SK-N-SH (cell line): ENCODE measurements at regions not wholly inside any gene's neighbourhood (a gene's known extent, or its start where the extent isn't known, plus 50 kb on each side); places are given as distances from the start of the nearest gene placed in this dataset.

Experiments
- CTCF ChIA-PET: fragments of 300-600, 350-600 bp; formaldehyde crosslinking; extraction: SDS; loops from one replicate; lab custom pipeline; 2021; lab: Yijun Ruan, JAX
- POLR2A ChIA-PET: fragments of 350-600 bp; sonication (Branson Sonifier 250); formaldehyde crosslinking; extraction: SDS; loops from one replicate; lab custom pipeline; 2020; ENCODE audit warnings: antibody characterized with exemption, inconsistent platforms; lab: Yijun Ruan, JAX
- DNase-seq: peaks from one replicate; pipeline ENCODE4 v3.0.0; 2012
- H2AFZ ChIP-seq: fragments of 200-600 bp; sonication (generic); 2 replicates; pipeline ENCODE4 v1.8.1; 2016; ENCODE audit warnings: antibody characterized with exemption, mild to moderate bottlenecking, low read depth
- H3F3A ChIP-seq: fragments of 200-600 bp; sonication (generic); replicated peaks from 2 replicates; pipeline ENCODE3; 2016; ENCODE audit warnings: antibody characterized with exemption, mild to moderate bottlenecking; ENCODE audit not compliant: insufficient read depth
- H3K27ac ChIP-seq, 2 experiments: fragments of 200-500 bp in 1 of 2; fragments of 200-600 bp in 1 of 2; sonication (Bioruptor generic) in 1 of 2; sonication (generic), shearing (Covaris generic) in 1 of 2; 2 replicates each; pipeline versions ENCODE4 v1.5.1 to v1.6.1; 2014 to 2016; ENCODE audit warnings: low read depth in 2 of 2, inconsistent platforms in 1 of 2, low read length in 1 of 2, mild to moderate bottlenecking in 1 of 2, mixed read lengths in 1 of 2
- H3K27me3 ChIP-seq: fragments of 200-600 bp; sonication (generic), shearing (Covaris generic); 2 replicates; pipeline ENCODE4 v1.6.1; 2016; ENCODE audit warnings: mixed run types; ENCODE audit not compliant: insufficient read depth
- H3K36me3 ChIP-seq, 2 experiments: fragments of 200-500 bp in 1 of 2; fragments of 200-600 bp in 1 of 2; sonication (Bioruptor generic) in 1 of 2; sonication (generic) in 1 of 2; replicated peaks in 1 of 2; 2 replicates each; pipeline versions ENCODE3 to v1.5.1; 2014 to 2016; ENCODE audit warnings: low read length in 1 of 2, mild to moderate bottlenecking in 1 of 2; ENCODE audit not compliant: insufficient read depth in 2 of 2, control insufficient read depth in 1 of 2
- H3K4me1 ChIP-seq, 2 experiments: fragments of 200-500 bp in 1 of 2; fragments of 200-600 bp in 1 of 2; sonication (Bioruptor generic) in 1 of 2; sonication (generic), shearing (Covaris generic) in 1 of 2; 2 replicates each; pipeline versions ENCODE4 v1.5.1 to v1.6.1; 2014 to 2016; ENCODE audit warnings: low read depth in 1 of 2, low read length in 1 of 2, mixed run types in 1 of 2; ENCODE audit not compliant: insufficient read depth in 2 of 2, control insufficient read depth in 1 of 2
- H3K4me2 ChIP-seq: fragments of 200-600 bp; sonication (generic), shearing (Covaris generic); 2 replicates; pipeline ENCODE4 v1.6.1; 2017; ENCODE audit warnings: mixed run types
- H3K4me3 ChIP-seq, 2 experiments: fragments of 200-500 bp in 1 of 2; fragments of 200-600 bp in 1 of 2; sonication (Bioruptor generic) in 1 of 2; sonication (generic), shearing (Covaris generic) in 1 of 2; 2 replicates each; pipeline versions ENCODE4 v1.5.1 to v1.8.1; 2014 to 2016; ENCODE audit warnings: low read depth in 2 of 2, inconsistent platforms in 1 of 2, low read length in 1 of 2, mild to moderate bottlenecking in 1 of 2, mixed read lengths in 1 of 2, moderate library complexity in 1 of 2
- H3K79me2 ChIP-seq: fragments of 200-600 bp; sonication (generic); 2 replicates; pipeline ENCODE4 v1.8.1; 2017; ENCODE audit warnings: mild to moderate bottlenecking; ENCODE audit not compliant: insufficient read depth
- H3K9ac ChIP-seq: fragments of 200-600 bp; sonication (generic); 2 replicates; pipeline ENCODE4 v1.6.1; 2017; ENCODE audit warnings: mixed run types
- H3K9me2 ChIP-seq: fragments of 200-600 bp; sonication (generic); 2 replicates; pipeline ENCODE4 v1.6.1; 2017; ENCODE audit warnings: mixed run types
- H3K9me3 ChIP-seq: fragments of 200-600 bp; sonication (generic); 2 replicates; pipeline ENCODE4 v1.6.1; 2017; ENCODE audit warnings: mixed run types, mild to moderate bottlenecking, moderate library complexity
- H4K20me1 ChIP-seq: fragments of 200-600 bp; sonication (generic); 2 replicates; pipeline ENCODE4 v1.6.1; 2017; ENCODE audit warnings: mild to moderate bottlenecking, mixed run types; ENCODE audit not compliant: insufficient read depth
- ELF1 ChIP-seq: IDR thresholded peaks from 2 replicates; pipeline ENCODE4 v1.4.0; 2012
- EZH2phosphoT487 ChIP-seq: fragments of 200-600 bp; sonication (generic); IDR thresholded peaks from 2 replicates; pipeline ENCODE4 v1.6.1; 2017; ENCODE audit warnings: low read depth, mixed run types, mild to moderate bottlenecking, antibody characterized with exemption, moderate library complexity, borderline replicate concordance
- FOXM1 ChIP-seq: IDR thresholded peaks from 2 replicates; pipeline ENCODE4 v1.4.0; 2012; ENCODE audit warnings: low read depth, mild to moderate bottlenecking
- GATA2 ChIP-seq: sonication (generic); formaldehyde crosslinking; IDR thresholded peaks from 2 replicates; pipeline ENCODE4 v1.5.0; 2020; ENCODE audit warnings: mild to moderate bottlenecking, missing genetic modification reagents
- MXI1 ChIP-seq: IDR thresholded peaks from 2 replicates; pipeline ENCODE4 v1.6.1; 2012; ENCODE audit warnings: mild to moderate bottlenecking, low read depth, low read length, improper control_type of control experiment
- POLR2AphosphoS5 ChIP-seq: IDR thresholded peaks from 2 replicates; pipeline ENCODE4 v1.6.1; 2012; ENCODE audit warnings: low read depth, low read length
- RCOR1 ChIP-seq: fragments of 150-350 bp; IDR thresholded peaks from 2 replicates; pipeline ENCODE4 v1.6.1; 2017; ENCODE audit warnings: antibody characterized with exemption, low read length
- SIN3A ChIP-seq: IDR thresholded peaks from 2 replicates; pipeline ENCODE4 v1.6.1; 2012; ENCODE audit warnings: low read depth, mild to moderate bottlenecking, low read length, moderate library complexity, borderline replicate concordance
- TAF1 ChIP-seq: IDR thresholded peaks from 2 replicates; pipeline ENCODE4 v1.6.1; 2012; ENCODE audit warnings: low read depth, mild to moderate bottlenecking, low read length, moderate library complexity, borderline replicate concordance
- TCF12 ChIP-seq: IDR thresholded peaks from 2 replicates; pipeline ENCODE4 v1.4.0; 2012
- WGBS: methylation state at CpG from one replicate; pipeline ENCODE4 v1.1.6; 2017; ENCODE audit warnings: low lambda C conversion rate; 5-methylcytosine and 5-hydroxymethylcytosine counted together
- TF ChIP-seq, protein P1 (sequence below): fragments of 150-350 bp; IDR thresholded peaks from 2 replicates; pipeline ENCODE4 v1.6.1; 2017; ENCODE audit warnings: antibody characterized with exemption, low read length, low read depth, borderline replicate concordance
- TF ChIP-seq, protein P2 (sequence below): IDR thresholded peaks from 2 replicates; pipeline ENCODE4 v1.4.0; 2012; ENCODE audit warnings: low read depth
- TF ChIP-seq, protein P3 (sequence below): IDR thresholded peaks from 2 replicates; pipeline ENCODE4; 2012

DNA sequence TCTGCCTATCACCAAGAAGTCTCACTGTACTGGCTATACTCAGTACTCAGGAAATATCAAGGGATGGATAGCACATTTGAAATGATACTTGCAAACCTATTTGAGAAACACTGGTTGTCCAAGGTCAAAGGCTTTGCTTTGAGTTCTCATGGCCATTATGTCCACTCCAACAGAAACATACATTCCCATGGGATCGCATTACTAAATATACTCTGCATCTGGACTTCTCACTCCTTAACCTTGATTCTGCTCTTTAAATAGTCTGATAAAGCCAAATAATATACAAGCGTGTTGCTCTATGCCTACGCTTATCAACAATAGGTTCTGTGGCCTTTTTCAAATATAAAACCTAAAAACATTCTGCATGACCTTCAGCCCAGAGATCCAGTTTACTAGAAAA is 1054.8 kb downstream of the MRPL39 start:
- CTCF ChIA-PET, result no interaction called here
- Histone ChIP-seq H3K9ac (no peak overlapping the region), H3F3A (no peaks in the 10 kb centered on the region), H3K79me2 (no peaks in the 10 kb centered on the region)
- TF ChIP-seq EZH2phosphoT487 (no peak), RCOR1 (no peak), GATA2 (no peak), FOXM1 (no peak)
- TF ChIP-seq, protein P1, sequence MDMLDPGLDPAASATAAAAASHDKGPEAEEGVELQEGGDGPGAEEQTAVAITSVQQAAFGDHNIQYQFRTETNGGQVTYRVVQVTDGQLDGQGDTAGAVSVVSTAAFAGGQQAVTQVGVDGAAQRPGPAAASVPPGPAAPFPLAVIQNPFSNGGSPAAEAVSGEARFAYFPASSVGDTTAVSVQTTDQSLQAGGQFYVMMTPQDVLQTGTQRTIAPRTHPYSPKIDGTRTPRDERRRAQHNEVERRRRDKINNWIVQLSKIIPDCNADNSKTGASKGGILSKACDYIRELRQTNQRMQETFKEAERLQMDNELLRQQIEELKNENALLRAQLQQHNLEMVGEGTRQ, result no peak
- TF ChIP-seq, all 33 proteins: peak for 0
- no peak overlapping the region for H3K4me3 ChIP-seq
- no peak overlapping the region for H3K4me2 ChIP-seq
- no peaks in the 10 kb centered on the region for H3K9me2 ChIP-seq
- no peaks in the 10 kb centered on the region for H3K27me3 ChIP-seq
- 56% methylated on average over 3 of the region's 3 CpGs for WGBS
- H4K20me1 ChIP-seq, result no peaks in the 10 kb centered on the region
- POLR2A ChIA-PET, result no interaction called here
- no peaks in the 10 kb centered on the region for H3K4me1 ChIP-seq
- H2AFZ ChIP-seq, result no peak overlapping the region
- H3K9me3 ChIP-seq, result no peaks in the 10 kb centered on the region
- no peak overlapping the region for H3K27ac ChIP-seq
- no peaks in the 10 kb centered on the region for H3K36me3 ChIP-seq
- no peak for DNase-seq

DNA sequence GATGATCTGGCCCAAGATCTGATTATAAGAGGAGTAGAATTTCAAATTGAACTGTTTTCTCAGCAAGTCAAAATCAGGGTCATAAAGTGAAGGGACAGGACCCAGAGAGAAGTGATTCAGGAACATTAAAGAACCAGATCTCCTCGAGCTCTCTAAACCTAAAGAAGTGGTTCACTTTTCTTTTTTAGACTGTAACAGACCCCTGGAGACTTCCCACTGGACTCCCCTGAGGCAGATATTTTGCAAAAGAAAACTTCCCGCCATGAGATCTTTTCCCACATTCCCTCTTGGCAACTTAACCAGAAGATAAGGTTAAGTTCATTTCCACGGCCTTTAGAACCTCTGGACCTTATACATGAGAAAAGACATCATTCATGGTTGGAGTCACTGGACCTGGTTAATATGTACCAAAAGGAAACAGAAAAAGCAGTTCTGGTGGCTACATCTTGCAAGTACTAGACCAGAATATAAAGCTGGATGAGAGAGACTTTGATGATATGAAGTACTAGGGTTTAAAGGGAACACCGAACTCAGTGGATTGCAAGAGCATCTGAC is 1061.4 kb downstream of the MRPL39 start:
- no peak for TF ChIP-seq SIN3A
- TF ChIP-seq, protein P2, sequence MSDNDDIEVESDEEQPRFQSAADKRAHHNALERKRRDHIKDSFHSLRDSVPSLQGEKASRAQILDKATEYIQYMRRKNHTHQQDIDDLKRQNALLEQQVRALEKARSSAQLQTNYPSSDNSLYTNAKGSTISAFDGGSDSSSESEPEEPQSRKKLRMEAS, result no peak
- TF ChIP-seq POLR2AphosphoS5, result no peak
- TF ChIP-seq, protein P3, sequence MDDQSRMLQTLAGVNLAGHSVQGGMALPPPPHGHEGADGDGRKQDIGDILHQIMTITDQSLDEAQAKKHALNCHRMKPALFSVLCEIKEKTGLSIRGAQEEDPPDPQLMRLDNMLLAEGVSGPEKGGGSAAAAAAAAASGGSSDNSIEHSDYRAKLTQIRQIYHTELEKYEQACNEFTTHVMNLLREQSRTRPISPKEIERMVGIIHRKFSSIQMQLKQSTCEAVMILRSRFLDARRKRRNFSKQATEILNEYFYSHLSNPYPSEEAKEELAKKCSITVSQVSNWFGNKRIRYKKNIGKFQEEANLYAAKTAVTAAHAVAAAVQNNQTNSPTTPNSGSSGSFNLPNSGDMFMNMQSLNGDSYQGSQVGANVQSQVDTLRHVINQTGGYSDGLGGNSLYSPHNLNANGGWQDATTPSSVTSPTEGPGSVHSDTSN, result no peak
- TF ChIP-seq EZH2phosphoT487, result no peak
- no peak for TF ChIP-seq MXI1
- no peak for TF ChIP-seq ELF1
- no peak for TF ChIP-seq TCF12
- no peak for TF ChIP-seq TAF1
- Histone ChIP-seq H3K4me2 (no peak overlapping the region), H3K4me1 (no peaks in the 10 kb centered on the region), H3K9me2 (no peaks in the 10 kb centered on the region), H3K27me3 (no peaks in the 10 kb centered on the region), H3K9ac (no peak overlapping the region), H3K79me2 (no peaks in the 10 kb centered on the region), H3K9me3 (no peaks in the 10 kb centered on the region), H2AFZ (no peak overlapping the region), H3F3A (no peaks in the 10 kb centered on the region), H3K4me3 (no peak overlapping the region), H3K27ac (no peak overlapping the region), H3K36me3 (no peaks in the 10 kb centered on the region), H4K20me1 (no peaks in the 10 kb centered on the region)
- 42% methylated on average over 4 of the region's 4 CpGs for WGBS
- no peak for DNase-seq
- CTCF ChIA-PET, result interaction anchor here (1.5 kb wide), 1 partner anchor 840 kb away, joined by 4 read pairs; no protein-coding TSS in a partner anchor
- POLR2A ChIA-PET, result no interaction called here
